ENCODE measurements at regions not wholly inside any gene's neighbourhood (a gene's known extent, or its start where the extent isn't known, plus 50 kb on each side); places are given as distances from the start of the nearest gene placed in this dataset.

DNA sequence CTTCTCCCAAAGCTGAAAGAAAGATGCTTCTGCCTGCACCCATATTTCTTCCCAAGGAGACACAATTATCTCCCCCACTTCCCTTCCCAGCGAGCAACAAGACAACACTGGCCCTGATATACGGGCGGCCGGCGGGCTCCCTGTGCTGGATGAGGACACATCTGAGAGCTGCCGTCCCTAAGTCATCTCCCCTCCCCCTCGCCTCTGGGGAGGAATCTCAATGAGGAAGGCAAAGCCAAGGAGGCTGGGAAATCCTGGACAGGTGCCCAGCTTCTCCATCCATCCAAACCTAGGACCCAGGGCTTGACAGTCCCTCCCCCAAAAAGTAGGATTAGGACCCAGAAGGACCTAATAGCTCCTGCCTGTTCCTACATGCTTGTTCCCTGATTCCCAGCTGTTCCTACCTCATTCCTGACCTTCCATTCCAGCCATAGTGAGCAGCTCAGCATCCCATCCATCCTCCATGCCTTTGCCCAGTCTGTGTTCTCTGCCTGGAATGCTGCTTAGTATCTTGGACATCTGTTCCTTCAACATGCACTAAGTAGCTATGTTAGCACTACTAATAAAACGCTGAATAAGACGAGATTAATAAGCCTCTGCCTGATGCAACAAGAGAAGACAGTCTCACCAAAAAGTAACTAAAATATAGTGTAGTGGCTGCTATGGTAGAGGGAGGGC is 167.9 kb downstream of the CCT6B start:
- no peak for TF ChIP-seq EZH2phosphoT487 (IDR thresholded peaks at IDR 0.05; ENCODE audit: insufficient read depth, low read depth)
- no peak for TF ChIP-seq EZH2 (IDR thresholded peaks at IDR 0.05; ENCODE audit: insufficient read depth, poor library complexity, severe bottlenecking)
